RWPE1 (cell line): ENCODE measurements at regions not wholly inside any gene's neighbourhood (a gene's known extent, or its start where the extent isn't known, plus 50 kb on each side); places are given as distances from the start of the nearest gene placed in this dataset.

ENCODE experiments used
- CTCF ChIA-PET: fragments of 350-600 bp; sonication (Branson Sonifier 250); formaldehyde crosslinking; extraction: SDS; loops from one replicate; lab custom pipeline; 2021; lab: Yijun Ruan, JAX
- POLR2A ChIA-PET: fragments of 400-600 bp; formaldehyde crosslinking; extraction: SDS; loops from one replicate; lab custom pipeline; 2020; ENCODE audit warnings: antibody characterized with exemption; ENCODE audit not compliant: low non-redundant PET; lab: Yijun Ruan, JAX
- DNase-seq: peaks from one replicate; pipeline ENCODE4 v3.0.0; 2012; ENCODE audit warnings: low spot score
- H3K27ac ChIP-seq: fragments of 450-650 bp; 2 replicates; pipeline ENCODE4 v1.5.1; 2017
- CTCF ChIP-seq: fragments of 450-650 bp; conservative IDR thresholded peaks from 2 replicates; pipeline ENCODE4 v1.5.1; 2017; ENCODE audit warnings: low read depth, mild to moderate bottlenecking

GRCh38 chr13:44322928-44323327 lies 50.7 kb upstream of the SERP2 start:
- H3K27ac ChIP-seq: no peak overlapping the region
- POLR2A ChIA-PET: interaction anchor here (0.6 to 1.5 kb wide), 2 partner anchors 43 to 114 kb away, joined by 3 read pairs; no protein-coding TSS in a partner anchor
- CTCF ChIA-PET: no interaction called here
- DNase-seq: no peak
- TF ChIP-seq CTCF: no peak

- no peak for TF ChIP-seq CTCF
- ChIA-PET CTCF (interaction anchor here (0.7 kb wide), 1 partner anchor 17 kb away, joined by 3 read pairs; no protein-coding TSS in a partner anchor), POLR2A (interaction anchor here (1.5 kb wide), 1 partner anchor 113 kb away, joined by 3 read pairs; no protein-coding TSS in a partner anchor)
- no peak for DNase-seq
- H3K27ac ChIP-seq: no peak overlapping the region
Observed at GRCh38 chr13:44323754-44324153, 49.9 kb upstream of the SERP2 start.
